Non-pigmented ciliary epithelial cell (primary cell): ENCODE measurements at regions not wholly inside any gene's neighbourhood (a gene's known extent, or its start where the extent isn't known, plus 50 kb on each side); places are given as distances from the start of the nearest gene placed in this dataset.
"Not testable (repeated sequence)": the region's sequence is repeated elsewhere in the genome, so short reads cannot be mapped to it uniquely, and the experiment has no call there.

Source experiments
- DNase-seq: peaks from one replicate; pipeline ENCODE4 v3.0.0-alpha.2; 2010; ENCODE audit warnings: low read depth

DNA sequence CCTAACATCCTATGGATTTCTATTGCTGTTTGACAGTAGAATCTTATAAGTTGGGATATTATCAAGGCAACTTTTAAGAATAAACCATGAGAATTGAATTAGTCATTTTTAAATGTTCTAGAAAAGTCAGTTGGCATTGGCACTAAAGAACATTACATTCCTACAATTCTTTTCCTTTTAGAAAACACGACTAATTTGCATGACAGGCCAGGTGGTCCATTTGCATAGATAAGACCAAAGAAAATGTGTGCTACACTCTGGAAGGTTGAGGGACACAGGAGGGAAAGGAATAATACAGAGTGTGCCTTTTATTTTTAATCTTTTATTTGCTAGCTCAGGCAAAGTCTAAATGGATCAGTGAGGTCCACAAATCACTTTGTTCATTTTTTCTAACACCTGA, 962.3 kb downstream of the EPHA3 start:
- DNase-seq = no peak

DNA sequence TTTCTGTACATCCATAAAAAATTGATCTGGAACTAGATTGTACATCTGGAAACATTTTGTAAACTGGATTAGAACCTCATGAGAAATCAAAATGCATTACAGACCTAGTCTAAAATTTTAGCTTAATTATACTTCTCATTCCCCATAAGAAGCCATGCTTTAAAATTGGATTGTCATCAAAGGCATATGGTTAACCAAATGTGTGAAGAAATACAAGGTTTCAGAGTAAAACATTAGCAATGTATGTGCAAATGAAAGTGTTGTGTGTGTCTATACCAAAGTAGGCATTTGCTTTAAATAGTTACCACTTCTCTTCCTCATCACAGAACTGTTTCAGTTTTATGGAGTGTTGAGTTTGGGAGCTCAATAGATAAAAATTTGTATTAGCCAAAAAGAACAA, 968.7 kb downstream of the EPHA3 start:
- DNase-seq = no peak

DNA sequence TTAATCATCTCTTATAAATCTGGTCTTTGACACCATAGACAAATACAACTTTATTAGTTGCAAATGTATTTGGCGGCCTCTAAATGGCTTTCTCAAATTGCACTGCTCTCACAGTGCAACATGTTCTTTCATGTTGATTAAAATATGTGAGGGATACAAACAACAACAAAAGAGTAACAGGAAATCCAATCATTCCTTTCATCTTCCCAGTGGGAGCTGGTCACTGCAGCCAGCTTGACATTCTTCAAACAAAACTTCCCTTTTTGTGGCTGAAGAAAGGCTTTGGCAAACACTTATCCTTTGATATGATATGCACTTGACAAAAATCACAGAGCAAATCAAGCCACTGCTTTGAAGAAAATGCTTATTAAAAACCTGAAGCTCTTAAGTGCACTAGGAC, 973.6 kb downstream of the EPHA3 start:
- DNase-seq = no peak

DNA sequence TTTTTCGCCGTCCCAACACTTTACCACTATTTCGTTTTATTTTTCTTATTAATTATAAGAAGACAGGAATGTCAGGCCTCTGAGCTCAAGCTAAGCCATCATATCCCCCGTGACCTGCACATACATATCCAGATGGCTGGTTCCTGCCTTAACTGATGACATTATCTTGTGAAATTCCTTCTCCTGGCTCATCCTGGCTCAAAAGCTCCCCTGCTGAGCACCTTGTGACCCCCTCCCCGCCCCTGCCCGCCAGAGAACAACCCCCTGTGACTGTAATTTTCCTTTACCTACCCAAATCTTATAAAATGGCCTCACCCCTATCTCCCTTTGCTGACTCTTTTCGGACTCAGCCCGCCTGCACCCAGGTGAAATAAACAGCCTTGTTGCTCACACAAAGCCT, 978.9 kb downstream of the EPHA3 start:
- not testable (repeated sequence) for DNase-seq

DNA sequence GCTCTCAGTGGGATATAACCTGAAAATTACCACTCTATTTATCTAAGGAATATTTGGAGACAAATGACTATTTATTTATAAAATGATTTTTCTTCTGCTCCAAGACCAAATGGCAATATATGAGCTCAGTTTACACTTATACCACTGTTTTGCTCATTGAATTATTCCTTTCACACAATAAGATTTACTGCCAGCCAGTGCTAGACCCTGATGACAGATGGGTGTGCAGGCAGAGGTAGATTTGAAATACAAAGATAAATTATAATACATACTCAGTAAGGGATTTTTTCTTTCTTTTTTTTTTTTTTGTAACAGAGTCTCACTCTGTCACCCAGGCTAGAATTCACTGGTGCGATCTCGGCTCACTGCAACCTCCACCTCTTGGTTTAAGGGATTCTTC, 980.3 kb downstream of the EPHA3 start:
- no peak for DNase-seq

DNA sequence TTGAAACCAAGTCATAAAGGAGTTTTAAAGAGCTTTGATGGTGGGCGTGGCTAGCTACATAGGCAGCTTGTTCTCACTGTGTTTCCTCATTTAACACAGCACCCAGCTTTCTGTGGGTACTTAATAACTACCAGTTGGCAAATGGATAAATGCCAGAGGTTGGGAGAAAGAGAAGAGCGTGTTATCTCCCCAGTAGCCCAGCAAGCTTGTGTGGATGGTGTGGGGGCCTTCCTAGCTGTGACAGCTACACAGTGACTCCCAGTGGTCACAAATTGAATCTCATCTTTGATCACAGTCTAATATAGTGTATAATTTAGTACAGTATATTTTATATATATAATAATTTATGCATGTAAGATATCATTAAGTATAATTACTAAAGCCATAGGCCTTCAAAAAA, 984.1 kb downstream of the EPHA3 start:
- DNase-seq = peak; percentile 10

DNA sequence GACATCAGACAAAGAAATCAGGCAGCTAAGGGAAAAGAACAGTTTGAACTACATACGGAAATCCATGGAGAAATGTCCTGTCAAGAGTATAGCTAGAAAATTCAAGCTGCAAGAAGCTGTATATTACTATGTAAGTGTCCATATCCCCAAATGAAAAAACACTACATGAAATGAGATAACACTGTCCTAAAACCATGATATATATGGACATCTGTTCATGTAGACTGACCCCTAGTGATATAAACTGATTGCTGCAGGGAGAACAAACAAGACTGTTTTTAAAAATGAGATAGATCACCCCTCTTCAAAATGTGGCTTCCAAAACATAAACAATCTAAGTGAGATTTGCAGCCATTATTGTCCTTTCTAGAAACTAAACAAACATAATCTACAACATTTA, 985.6 kb downstream of the EPHA3 start:
- no peak for DNase-seq

DNA sequence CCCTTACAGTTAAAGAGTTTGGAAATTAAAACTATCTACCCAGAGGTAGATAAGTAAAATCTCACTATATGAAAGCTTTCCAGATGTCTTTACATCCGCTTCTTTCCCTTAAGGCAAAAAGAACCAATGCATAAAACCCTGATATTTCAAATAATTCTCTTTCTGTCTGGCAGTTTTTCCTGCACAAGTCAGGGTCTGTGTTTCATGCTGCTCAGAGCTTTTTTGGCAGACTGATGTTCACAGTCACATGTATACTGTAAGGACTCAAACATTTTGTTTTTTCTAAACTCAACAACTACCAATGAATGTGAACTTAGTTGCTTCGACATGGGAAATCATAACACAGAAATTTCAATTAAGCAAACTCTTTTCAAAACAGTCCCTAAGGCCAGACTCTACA, 988.4 kb downstream of the EPHA3 start:
- no peak for DNase-seq

DNA sequence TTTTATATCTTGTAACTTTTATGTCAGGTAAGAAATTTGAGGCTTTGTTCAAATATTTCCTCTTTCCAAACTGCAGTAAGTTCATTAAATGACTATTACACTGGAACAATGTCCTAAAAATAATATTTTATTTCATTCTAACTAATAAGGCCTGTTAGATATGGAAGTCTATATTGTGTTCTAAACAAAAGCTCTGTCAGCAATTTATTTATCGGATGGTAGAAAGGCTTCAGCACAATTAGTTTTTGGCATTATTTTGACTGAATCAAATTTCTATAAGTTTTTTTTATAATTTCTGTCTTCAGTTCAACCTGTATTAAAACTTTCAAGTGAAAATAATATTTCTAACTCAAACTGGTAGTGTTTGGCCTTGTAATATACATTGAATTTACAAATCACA, 992.1 kb downstream of the EPHA3 start:
- DNase-seq = no peak

DNA sequence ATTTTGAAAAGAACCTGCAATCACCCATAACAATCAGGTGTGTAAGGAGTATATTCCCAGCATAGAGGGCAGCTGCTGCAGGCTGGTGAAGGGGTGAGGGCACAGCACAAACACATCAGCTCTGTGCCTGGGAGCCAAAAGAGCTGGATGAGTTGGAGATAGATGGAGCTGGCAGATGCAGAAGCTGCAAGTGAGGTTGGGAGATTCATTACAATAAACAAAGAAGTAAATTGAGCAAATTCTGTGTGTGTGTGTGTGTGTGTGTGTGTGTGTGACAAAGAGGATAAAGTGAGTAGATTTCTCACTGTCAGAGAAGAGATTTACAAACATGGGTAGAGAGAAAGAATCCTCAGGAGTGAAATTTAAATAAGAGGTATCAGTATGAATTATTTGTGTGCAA, 994.7 kb downstream of the EPHA3 start:
- no peak for DNase-seq

DNA sequence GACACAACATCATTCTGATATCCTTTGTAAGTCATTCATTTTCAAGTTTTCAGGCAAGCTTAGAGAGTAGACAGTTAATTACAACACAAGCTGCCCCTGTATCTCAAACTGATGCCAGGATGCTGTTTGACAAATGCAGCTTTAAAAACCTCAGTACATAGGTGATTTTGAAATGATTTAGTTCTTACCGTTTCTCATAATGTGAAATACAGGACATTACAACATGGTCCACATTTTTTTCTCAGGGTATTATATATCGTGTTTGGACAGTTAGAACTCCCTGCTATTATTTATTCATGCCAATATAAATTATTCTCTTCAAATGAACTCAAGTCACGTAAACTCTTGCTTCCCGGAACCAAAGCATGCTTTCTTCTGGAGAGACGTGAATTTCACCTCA, 1013.9 kb downstream of the EPHA3 start:
- DNase-seq = no peak

DNA sequence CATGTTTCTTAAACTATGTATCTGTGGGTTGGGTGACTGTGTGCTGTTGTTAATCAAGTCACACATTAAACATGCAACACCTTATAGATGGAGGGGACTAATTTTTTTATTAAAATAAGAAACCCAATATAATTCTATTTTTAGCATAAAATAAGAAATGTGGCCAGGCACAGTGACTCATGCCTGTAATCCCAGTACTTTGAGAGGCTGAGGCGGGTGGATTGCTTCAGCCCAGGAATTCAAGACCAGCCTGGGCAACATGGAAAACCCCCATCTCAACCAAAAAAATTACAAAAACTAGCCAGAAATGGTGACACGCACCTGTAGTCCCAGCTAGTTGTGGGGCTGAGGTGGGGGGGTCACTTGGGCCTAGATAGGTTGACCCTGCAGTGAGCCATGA, 1021.0 kb downstream of the EPHA3 start:
- no peak for DNase-seq

DNA sequence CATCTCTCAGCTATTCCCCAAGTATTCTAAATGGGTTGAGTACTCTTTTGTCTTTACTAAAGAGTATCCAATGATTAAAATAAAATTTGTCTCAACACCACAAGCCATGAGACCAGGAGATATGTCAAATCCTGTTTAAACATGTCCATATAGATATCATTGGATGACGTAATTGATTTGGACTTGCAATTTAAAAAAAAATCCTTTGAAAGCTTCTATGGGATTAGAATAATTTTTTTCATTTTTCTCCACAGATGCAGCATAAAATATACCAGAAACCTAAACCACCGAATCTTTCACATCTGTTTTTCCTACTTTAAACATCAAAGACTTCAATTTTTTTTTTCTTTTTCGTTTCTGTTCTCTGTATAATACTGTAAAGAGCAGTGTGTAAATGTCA, 1022.3 kb downstream of the EPHA3 start:
- no peak for DNase-seq

DNA sequence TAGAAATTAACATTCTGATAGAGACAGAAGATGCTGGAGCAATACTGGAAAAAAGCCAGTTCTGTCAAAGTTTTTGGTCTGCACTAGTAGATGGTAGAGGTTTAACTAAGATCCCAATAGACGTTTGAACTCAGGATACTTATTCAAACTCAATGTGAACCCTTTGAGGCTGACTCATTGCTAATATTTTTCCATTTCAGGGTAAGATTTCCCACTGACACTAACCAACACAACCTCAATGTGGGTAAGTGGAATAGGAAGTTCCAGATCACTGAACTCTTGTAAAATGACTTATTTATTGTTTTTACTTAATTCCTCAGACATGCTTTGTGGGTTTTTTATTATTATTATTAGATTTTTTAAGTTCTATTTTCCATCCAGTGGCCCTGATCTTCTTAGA, 1024.8 kb downstream of the EPHA3 start:
- no peak for DNase-seq

DNA sequence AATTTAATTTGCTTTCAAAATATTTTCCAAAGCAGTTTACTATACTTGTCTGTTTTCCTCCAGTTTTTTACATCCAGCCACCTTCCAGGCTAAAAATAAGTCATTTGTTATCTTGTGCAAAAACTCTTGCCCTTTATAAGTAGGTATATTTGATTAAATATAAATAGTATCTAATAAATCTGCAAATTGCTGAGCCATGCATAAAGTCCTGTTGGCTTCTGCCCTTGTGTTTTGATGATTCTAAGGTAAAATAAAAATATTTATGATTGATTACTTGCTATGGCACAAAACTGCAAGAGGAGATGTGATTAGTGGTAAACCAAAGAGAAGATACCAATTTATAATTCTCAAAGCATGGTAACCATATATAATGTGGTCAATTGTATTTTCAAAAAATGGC, 1026.7 kb downstream of the EPHA3 start:
- no peak for DNase-seq

DNA sequence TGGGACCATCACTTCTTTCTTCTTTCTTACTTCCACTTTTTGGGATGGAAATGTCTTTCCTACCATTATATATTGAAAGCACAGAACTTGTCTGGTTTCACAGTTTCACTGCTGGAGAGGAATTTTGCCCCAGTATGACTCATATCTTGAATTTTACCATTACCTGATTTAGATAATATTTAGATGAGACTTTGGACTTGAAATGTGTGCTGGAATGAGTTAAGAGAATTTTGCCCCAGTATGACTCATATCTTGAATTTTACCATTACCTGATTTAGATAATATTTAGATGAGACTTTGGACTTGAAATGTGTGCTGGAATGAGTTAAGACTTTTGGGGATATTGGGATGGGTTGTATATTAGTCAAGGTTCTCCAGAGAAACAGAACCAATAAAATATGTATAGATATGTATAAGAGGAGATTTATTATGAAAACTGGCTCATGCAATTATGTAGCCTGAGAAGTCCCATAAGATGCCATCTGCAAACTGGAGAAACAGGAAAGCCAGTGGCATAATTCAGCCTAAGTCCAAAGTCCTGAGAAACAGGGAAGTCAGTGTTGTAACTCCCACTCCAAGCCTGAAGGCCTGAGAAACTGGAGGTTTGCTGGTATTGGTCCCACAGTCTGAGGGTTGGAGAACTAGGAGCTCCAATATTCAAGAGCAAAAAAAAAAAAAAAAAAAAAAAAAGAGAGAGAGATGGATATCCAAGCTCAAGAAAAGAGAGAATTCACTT, 1029.2 kb downstream of the EPHA3 start:
- DNase-seq = no peak

DNA sequence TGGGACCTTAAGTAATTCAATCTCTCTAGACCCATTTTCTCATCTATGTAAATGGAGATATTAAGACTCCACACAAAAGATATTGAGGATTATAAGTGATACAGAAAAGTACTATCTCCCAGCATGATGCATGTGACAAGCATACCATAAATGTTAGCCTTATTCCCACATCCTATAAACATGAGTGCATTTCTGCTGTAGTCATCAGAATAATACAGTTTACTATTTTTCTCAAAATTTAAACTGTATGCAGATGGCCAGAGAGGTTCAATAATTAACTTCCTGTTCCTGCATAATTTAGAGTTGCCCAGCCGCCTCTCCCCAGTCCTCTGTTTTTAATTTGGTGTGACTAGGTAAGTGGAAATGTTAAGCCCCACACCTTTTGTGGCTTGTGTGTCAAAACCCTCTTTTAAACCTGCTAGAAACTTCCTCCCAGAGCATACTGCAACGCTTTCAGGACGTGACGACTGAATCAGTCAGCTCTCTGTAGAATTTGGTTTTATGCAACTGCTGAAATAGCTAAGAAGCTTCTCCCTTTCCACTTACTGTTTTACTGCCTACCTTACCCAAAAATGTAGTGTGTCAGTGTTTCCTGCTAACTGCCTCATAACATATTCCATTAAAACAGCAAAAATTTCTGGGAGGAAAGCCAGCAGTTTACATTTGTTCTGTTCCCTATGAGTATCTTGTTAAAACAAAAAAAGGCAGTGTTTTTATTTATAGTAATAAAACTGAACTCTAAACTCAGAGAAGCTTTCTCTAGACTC, 1037.9 kb downstream of the EPHA3 start:
- no peak for DNase-seq

DNA sequence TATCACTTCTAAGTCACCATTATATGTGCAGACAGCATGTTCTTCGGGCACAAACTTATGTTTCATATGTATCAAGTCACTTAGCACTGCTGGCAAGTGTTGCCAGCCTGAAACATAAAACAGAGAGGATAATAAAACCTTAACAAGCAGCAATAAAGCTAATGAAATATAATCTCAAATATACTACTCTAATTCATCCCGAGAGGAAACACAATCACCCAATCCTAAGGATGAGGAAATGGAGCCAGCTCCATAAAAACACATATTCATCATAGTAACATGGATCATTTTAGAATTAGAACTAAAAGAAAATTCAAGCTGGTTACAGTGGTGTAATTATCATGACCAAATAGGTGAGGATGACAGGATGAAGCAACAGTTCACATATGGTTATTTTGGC, 1072.7 kb downstream of the EPHA3 start:
- DNase-seq = no peak

DNA sequence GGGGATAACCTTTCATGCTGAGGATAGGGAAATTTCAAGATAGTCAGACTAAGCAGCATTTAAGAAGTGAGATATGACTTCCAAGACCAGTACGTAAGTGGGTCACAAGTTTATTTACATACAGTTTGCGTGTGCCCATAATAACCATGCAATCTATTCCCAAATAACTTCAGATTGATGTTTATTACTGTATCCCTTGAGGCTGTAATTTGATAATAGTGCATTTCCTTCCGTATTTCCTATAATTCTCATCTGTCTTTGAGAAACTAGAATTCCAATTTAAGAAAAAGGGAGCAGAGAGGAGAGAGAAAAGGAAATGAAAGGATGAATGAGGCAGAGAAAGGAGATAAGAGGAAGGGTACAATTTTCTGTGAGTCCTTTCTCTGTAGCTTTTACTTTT, 1073.1 kb downstream of the EPHA3 start:
- DNase-seq = no peak

DNA sequence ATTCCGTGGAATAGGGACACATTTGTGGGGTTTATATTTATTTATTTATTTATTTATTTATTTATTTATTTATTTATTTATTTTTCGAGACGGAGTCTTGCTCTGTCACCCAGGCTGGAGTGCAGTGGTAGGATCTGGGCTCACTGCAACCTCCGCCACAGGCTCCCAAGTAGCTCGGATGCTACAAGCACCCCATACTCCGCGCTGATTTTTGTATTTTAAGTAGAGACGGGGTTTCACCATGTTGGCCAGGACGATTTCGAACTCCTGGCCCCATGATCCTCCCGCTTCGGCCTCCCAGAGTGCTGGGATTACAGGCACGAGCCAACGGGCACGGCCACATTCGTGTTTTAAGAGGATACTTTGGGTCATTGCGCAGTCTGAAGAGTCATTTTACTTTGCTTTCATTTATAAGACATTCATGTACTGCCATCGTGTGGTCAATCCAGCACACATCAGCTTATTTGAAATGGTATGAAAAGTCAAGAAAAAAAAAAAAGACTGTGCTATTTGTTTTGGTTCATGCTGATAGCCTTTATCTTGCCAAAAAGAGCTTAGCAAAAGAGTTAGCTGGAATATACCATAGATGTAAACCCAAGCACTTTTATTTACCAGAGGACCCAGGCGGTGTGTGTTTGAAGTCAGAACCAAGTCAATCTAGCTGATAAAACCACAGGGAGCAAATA, 1075.0 kb downstream of the EPHA3 start:
- not testable (repeated sequence) for DNase-seq

DNA sequence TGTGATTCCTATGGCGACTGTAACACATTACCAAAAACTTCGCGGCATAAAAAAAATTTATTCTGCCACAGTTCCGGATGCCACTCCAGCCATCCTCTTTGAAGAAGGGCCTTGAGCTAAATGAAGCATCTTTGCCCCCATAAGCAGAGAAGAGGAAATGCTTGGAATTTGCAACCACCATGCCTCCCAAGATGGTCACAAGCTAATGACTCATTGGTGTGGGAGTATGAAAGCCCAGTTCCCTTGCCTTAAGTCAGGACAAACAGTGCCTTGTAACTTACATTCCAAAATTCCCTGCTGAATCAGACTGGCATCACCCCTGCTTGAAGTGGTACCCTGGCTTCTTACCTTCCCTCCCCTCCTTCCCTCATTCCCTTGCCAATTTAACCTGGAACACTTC, 1077.4 kb downstream of the EPHA3 start:
- peak; percentile 11 for DNase-seq

DNA sequence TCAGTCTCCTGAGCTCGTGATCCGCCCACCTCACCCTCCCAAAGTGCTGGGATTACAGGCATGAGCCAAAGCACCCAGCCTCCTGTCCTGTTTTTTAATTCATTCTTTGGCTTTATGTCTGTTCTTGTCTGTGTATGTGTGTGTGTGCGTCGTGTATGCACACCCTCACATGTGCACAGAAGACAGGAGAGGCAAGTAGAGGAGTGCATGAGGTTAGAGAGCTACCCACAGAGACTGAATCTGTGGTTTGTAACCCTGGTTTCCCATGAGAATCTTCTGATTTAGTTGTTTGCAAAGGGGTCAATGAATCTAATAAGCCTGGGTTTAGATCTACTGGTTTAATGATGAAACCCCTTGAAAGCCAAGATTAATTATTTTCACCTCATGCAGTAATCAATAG, 1090.0 kb downstream of the EPHA3 start:
- DNase-seq = not testable (repeated sequence)

DNA sequence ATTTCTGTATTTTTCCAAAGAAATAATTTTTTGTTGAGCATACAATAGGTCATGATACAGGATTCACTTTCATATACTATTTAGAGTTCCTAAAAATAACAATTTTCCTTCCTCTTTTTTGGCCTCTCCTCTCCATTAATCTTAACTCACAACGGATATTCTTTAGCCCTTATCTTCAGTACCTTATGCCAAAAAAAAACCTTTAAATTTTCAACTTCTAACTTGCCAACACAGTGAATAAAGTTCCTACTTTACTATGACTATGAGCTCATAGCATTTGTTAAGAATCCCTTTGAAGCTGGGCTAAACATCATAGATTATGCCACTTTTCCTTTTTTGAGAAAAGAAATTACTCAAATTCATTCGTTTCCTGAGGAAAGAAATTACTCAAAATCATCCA, 1095.5 kb downstream of the EPHA3 start:
- DNase-seq = not testable (repeated sequence)
